ENCODE measurements at regions not wholly inside any gene's neighbourhood (a gene's known extent, or its start where the extent isn't known, plus 50 kb on each side); places are given as distances from the start of the nearest gene placed in this dataset.

DNA sequence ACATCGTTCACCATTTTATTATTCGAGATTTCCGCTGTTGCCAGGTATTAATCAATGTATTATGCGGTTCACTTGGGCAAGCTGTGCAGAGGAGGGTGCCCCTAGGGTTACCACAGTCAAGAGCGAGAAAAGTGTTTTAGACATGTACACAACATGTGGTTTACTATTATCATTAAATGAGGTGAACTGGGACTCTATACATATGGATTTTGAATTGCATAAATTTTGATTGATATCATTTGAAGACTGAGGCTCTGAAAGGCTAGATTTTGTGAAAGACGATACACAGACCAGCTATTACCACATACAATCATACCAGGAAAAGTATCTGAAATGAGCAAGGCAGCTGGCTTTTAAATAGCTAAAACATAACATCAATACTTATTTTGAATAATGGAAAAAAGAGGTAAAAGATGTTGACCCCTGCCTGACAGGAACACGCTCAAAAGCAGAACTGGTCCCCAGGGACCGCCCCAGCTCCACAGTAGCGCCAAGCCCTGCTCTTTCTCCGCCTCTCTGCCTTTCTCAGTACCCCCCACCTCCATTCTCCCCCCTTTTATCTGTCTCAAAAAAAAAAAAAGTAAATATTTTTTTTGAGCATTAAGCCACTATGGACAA, 413.4 kb upstream of the MKI67 start:
- DNase-seq, result no peak

GRCh38 chr10:128540128-128540762, 414.0 kb upstream of the MKI67 start:
- no peak for DNase-seq

- DNase-seq, result no peak
Observed at GRCh38 chr10:128540781-128541761, 414.8 kb upstream of the MKI67 start.

DNA sequence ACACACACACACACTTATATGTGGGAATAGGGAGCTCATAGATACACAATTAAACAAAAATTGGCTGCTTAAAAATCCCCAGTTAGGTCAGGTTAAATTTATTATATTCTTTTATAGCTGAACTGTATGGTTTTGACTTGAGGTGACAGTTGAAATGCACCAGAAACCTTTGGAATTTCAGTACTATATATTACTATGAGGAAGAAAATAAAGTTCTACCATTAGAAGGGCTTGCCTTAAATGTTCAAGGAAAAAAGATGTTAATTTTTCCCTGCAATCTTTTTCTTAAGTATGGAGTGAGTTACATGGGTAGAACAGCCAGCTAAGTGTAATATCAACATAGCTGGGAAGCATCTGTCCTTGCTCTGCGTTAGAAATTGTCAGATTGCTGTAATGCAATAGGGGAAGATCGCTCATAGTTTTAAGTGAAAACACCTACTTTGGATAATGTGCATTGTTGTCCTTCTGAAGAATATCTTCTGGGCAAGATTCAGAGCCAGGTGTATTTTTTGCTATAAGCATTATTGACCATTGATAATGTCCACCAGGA, 415.8 kb upstream of the MKI67 start:
- no peak for DNase-seq

- no peak for DNase-seq
Observed at GRCh38 chr10:128542659-128543058, 416.4 kb upstream of the MKI67 start.

- DNase-seq, result no peak
Observed at GRCh38 chr10:128543151-128543550, 416.9 kb upstream of the MKI67 start.

- no peak for DNase-seq
Observed at GRCh38 chr10:128545216-128545615, 419.0 kb upstream of the MKI67 start.

DNA sequence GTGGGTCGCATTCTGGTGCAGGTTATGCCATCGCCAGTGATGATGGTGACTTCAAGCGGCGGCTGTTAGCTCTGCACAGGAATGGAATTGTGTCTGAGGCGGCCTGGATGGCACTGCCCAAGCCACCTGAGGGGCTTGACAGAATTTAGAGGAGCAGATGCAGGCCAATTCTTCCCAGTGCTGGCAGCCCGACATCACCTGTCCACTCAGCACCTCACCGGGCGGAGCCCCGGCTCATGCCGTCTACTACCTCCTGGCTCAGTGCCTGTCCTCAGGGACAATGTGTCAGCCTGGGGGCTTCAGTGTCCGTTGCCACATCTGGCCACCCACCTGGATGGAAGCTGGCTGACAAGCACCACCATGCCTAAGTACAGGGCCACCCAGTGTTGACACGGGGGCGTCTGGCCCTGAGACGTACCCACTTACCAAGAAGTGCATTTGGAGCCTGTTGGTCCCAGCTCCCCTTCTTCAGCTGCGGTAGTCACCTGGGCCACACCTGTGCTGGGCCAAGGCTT, 420.5 kb upstream of the MKI67 start:
- no peak for DNase-seq

DNA sequence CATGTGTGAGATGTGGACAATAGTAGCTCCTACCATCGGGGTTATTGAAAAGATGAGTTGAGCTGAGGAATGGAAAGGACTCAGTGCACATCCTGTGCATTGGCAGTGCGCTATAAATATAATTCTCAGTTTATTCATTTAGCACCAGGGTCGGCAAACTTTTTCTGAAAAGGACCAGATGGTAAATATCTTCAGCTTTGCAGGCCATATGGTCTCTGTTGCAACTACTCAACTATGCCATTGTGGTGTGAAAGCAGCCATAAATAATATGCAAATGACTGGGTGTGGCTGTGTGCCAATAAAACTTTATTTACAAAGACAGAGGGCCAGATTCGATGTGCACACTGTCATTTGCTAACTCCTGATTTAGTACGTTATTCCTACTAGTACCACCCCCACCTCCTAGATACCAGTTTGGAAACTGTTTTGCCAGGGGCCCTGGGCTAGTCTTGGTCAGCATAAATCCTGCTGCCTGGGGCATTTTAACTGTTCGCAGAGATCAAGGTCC, 422.9 kb upstream of the MKI67 start:
- no peak for DNase-seq

GRCh38 chr10:128550045-128550444, 423.8 kb upstream of the MKI67 start:
- DNase-seq, result no peak

DNA sequence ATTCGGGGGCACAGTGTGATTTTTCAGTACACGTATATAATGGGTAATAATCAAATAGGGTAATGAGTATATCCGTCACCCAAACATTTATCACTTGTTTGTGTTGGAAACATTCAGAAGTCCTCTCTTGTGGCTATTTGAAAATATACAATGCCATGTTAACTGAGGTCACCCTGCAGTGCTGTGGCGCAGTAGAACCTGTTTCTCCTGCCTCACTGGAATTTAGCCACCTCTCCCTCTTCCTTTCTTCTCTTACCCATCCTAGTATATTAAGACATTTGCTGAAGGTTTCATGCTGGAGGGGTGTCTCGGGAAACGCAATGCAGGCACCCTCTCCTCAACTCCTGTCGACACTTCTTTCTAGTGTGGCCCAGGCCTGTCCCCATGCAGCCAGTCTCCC, 425.3 kb upstream of the MKI67 start:
- DNase-seq, result no peak

DNA sequence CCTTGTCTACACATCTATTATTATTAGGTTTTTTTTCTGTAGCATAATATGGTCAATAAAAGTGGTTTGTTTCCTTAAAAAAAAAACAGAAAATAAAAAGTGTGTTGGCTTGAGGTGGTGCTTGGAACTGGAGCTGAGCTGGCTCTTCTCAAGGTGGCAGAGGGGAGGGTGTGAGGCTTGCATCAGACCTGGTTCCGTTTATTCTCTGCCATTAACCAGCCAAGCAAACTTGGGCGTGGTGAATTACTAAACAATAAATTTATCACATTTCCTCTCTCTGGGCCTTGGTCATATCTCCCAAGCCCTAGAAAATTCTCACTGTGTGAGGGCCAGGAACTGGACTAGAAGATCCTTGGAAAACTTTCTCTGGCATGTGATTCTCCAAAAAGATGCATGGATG, 427.5 kb upstream of the MKI67 start:
- DNase-seq, result no peak

- DNase-seq, result no peak
Observed at GRCh38 chr10:128556182-128557110, 430.2 kb upstream of the MKI67 start.

DNA sequence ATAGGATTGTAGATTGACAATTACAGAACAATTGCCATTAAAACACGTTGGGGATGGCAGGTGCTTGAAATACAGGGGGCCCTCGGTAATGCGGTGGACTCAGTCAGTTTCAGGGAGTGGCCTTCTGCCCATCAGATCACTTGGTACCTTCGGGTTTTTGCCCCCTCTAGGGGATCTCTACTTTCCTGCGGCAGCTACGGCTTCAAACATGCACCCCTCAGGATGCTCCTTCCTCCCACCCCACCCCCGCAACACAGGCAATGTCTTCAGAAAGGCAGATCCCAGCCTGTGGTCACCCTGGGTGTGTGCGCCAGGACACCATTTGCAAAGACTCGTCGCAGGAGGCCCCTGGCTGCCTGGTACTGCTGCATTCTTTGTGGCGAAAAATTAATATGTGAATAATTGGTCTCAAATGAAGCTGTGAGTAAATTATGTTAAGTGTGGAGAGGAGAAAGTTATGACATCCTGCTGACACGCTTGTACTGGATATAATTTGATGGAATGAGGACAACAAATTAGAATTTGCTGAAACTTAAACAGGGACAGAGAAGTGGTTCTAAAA, 431.0 kb upstream of the MKI67 start:
- no peak for DNase-seq

GRCh38 chr10:128560406-128560805, 434.2 kb upstream of the MKI67 start:
- DNase-seq, result no peak

- DNase-seq, result no peak
Observed at GRCh38 chr10:128560993-128561392, 434.8 kb upstream of the MKI67 start.

- no peak for DNase-seq
Observed at GRCh38 chr10:128563387-128563786, 437.2 kb upstream of the MKI67 start.

DNA sequence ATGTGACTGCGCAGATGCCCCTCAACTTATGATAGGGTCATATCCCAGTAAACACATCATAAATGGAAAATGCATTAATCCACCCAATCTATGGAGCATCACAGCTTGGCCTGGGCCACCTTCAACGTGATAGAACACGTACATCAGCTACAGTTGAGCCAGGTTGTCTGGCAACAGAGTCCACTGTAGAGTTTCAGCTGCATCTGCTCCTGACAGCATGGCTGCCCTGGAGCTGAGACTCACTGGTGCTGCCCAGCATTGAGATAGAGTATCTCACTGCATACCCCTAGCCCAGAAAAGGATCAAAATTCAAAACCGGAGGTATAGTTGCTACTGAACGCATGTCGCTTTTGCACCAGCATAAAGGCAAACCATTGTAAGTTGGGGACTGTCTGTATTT, 437.7 kb upstream of the MKI67 start:
- DNase-seq, result no peak

DNA sequence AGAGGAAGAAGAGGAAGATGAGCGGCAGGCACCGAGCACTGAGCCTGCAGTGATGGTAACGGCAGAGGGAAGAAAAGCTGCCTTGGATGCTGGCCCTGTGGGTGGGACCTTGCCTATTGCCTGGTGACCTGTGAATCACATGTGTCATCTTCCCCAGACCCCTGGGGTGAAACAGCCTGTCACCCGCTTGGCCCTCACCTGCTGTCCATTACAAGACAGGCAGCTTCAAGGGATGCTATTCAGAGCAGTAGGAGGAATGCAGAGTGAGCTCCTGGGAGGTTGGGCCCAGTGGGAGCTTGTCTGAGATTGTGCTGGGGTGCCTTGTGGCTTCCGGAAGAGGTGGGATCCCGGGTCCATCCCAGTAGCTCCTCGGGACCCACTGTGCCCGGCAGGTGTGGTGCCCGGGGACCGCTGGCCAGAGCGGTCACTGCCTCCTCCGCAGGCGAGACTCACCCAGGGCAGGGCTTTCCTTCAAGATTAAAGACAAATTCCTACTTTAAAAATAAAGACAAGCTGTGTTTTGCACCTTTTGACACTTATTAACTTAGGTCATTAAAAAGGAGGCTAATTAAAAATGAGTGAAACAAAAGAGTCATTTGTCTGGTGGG, 440.2 kb upstream of the MKI67 start:
- DNase-seq, result no peak

DNA sequence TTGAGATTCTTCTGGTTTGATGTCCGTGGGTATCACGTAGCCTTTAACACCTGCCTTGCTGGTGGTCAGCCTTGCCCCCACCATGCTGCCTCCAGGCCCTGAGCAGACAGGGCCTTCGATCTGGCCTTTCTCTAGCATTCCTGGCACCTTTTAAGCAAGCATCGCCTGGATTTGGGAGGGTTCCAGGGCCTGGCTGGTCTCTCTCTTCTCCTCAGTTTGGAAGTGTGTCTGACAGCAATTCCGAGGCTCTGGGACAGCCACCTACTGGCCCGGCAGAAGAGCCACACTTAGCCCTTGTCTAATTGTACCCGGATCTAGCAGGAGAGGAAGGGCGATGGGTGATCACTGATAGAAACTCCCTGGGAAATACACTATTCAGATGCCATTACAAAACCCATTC, 441.3 kb upstream of the MKI67 start:
- no peak for DNase-seq

GRCh38 chr10:128568041-128568440, 441.8 kb upstream of the MKI67 start:
- DNase-seq, result no peak
